ENCODE measurements at regions not wholly inside any gene's neighbourhood (a gene's known extent, or its start where the extent isn't known, plus 50 kb on each side); places are given as distances from the start of the nearest gene placed in this dataset.

DNA sequence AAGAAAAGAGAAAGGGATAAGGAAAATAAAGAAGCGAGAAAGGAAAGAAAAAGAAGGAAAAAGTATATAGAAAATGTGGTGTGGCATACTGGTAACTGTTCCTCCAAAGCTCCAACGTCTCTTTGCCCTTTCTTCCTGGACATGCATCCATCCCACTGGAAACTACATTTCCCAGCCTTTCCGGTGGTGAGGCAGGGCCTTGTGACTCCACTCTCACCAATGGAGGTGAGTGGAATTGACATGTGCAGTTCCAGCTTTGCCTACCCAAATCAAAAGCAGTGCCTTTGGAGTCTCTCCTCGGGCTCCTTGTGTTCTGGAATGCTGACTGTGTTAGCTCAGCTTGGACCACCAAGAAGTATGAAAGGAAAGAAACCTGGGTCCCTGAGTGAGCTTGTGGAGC, 161.2 kb downstream of the KCNA5 start:
- Histone ChIP-seq H3K36me3 (ENCODE audit: control insufficient read depth in 2 of 2, insufficient read depth in 1 of 2, low read length in 2 of 2) (no peaks in the 10 kb centered on the region), H3K4me1 (ENCODE audit: control insufficient read depth, insufficient read depth, low read length) (no peaks in the 10 kb centered on the region), H3K9me3 (ENCODE audit: control insufficient read depth, insufficient read depth, low read depth, low read length) (no peaks in the 10 kb centered on the region), H3K4me3 (ENCODE audit: low read depth, low read length) (no peak overlapping the region), H3K27ac (ENCODE audit: extremely low read depth, low read depth, low read length) (no peak overlapping the region)
- TF ChIP-seq ZSCAN23 (tag by site-specific recombination; IDR thresholded peaks at IDR 0.05) = no peak
- TF ChIP-seq KLF7 (tag by site-specific recombination; IDR thresholded peaks at IDR 0.05; ENCODE audit: borderline replicate concordance) = no peak
- TF ChIP-seq, protein P1, sequence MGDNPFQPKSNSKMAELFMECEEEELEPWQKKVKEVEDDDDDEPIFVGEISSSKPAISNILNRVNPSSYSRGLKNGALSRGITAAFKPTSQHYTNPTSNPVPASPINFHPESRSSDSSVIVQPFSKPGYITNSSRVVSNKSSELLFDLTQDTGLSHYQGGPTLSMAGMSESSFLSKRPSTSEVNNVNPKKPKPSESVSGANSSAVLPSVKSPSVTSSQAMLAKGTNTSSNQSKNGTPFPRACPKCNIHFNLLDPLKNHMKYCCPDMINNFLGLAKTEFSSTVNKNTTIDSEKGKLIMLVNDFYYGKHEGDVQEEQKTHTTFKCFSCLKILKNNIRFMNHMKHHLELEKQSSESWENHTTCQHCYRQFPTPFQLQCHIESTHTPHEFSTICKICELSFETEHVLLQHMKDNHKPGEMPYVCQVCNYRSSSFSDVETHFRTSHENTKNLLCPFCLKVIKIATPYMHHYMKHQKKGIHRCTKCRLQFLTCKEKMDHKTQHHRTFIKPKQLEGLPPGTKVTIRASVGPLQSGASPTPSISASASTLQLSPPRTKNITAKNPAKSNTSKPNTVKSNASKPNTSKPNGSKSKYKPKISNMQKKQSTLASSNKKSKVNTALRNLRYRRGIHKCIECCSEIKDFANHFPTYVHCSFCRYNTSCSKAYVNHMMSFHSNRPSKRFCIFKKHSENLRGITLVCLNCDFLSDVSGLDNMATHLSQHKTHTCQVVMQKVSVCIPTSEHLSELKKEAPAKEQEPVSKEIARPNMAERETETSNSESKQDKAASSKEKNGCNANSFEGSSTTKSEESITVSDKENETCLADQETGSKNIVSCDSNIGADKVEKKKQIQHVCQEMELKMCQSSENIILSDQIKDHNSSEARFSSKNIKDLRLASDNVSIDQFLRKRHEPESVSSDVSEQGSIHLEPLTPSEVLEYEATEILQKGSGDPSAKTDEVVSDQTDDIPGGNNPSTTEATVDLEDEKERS (tag by site-specific recombination; IDR thresholded peaks at IDR 0.05) = no peak
- no peak for TF ChIP-seq PRDM10 (tag by site-specific recombination; IDR thresholded peaks at IDR 0.05)
- TF ChIP-seq ZNF843 (tag by site-specific recombination; IDR thresholded peaks at IDR 0.05) = no peak
- TF ChIP-seq ZNF112 (tag by site-specific recombination; IDR thresholded peaks at IDR 0.05) = no peak
- TF ChIP-seq ZNF707 (tag by site-specific recombination; IDR thresholded peaks at IDR 0.05) = no peak
- TF ChIP-seq SP2 (tag by site-specific recombination; IDR thresholded peaks at IDR 0.05) = no peak
- no peak for TF ChIP-seq ZNF23 (tag by site-specific recombination; IDR thresholded peaks at IDR 0.05; ENCODE audit: borderline replicate concordance)
- TF ChIP-seq, protein P2, sequence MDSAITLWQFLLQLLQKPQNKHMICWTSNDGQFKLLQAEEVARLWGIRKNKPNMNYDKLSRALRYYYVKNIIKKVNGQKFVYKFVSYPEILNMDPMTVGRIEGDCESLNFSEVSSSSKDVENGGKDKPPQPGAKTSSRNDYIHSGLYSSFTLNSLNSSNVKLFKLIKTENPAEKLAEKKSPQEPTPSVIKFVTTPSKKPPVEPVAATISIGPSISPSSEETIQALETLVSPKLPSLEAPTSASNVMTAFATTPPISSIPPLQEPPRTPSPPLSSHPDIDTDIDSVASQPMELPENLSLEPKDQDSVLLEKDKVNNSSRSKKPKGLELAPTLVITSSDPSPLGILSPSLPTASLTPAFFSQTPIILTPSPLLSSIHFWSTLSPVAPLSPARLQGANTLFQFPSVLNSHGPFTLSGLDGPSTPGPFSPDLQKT (IDR thresholded peaks at IDR 0.05; ENCODE audit: borderline replicate concordance, low read depth, low read length) = no peak
- no peak for TF ChIP-seq ZNF133 (tag by site-specific recombination; IDR thresholded peaks at IDR 0.05)
- TF ChIP-seq ZNF548 (tag by site-specific recombination; IDR thresholded peaks at IDR 0.05) = no peak
- no peak for TF ChIP-seq SCRT2 (tag by site-specific recombination; IDR thresholded peaks at IDR 0.05)
- TF ChIP-seq ZNF184 (tag by site-specific recombination; IDR thresholded peaks at IDR 0.05) = no peak
- TF ChIP-seq, protein P3, sequence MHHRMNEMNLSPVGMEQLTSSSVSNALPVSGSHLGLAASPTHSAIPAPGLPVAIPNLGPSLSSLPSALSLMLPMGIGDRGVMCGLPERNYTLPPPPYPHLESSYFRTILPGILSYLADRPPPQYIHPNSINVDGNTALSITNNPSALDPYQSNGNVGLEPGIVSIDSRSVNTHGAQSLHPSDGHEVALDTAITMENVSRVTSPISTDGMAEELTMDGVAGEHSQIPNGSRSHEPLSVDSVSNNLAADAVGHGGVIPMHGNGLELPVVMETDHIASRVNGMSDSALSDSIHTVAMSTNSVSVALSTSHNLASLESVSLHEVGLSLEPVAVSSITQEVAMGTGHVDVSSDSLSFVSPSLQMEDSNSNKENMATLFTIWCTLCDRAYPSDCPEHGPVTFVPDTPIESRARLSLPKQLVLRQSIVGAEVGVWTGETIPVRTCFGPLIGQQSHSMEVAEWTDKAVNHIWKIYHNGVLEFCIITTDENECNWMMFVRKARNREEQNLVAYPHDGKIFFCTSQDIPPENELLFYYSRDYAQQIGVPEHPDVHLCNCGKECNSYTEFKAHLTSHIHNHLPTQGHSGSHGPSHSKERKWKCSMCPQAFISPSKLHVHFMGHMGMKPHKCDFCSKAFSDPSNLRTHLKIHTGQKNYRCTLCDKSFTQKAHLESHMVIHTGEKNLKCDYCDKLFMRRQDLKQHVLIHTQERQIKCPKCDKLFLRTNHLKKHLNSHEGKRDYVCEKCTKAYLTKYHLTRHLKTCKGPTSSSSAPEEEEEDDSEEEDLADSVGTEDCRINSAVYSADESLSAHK (tag by site-specific recombination; IDR thresholded peaks at IDR 0.05) = no peak
- TF ChIP-seq ZNF791 (tag by site-specific recombination; IDR thresholded peaks at IDR 0.05) = no peak
- TF ChIP-seq KLF10 (tag by site-specific recombination; IDR thresholded peaks at IDR 0.05) = no peak
- POLR2A ChIA-PET = interaction anchor here (0.6 kb wide), 1 partner anchor 222 kb away, joined by 4 read pairs; no protein-coding TSS in a partner anchor
- CTCF ChIA-PET = interaction anchor here (6.0 kb wide), 1 partner anchor 223 kb away, joined by 21 read pairs; no protein-coding TSS in a partner anchor
